ENCODE measurements at regions not wholly inside any gene's neighbourhood (a gene's known extent, or its start where the extent isn't known, plus 50 kb on each side); places are given as distances from the start of the nearest gene placed in this dataset.

DNA sequence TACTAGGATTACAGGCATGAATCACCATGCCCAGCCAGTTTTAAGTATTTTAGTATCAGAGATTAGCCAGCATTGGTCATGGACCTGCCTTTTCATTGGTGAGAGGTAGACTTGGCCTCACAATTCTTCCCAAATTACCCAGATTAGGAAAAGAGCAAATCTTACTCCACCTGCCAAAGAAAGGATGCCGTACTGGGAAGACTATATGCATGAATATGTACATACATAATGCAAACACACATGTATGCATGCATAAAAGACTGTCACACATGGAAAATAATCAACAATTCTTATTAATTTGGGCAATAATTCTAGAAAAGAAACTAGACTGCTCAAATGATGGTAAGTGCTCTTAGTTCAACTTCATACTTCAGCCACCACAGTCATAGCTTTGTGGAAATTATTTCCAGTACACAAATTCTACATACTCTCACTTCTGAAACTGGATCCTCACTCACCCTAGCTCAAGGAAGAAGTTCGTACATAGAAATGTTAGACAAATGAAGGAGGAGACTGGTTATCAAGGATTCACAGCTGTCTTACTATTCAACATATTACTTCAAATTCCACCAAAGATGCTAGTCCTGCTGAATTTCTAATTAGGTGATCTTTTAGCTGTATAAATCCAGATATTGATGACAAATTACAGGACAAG is 73.7 kb downstream of the MINAR2 start:
- no peak for DNase-seq

DNA sequence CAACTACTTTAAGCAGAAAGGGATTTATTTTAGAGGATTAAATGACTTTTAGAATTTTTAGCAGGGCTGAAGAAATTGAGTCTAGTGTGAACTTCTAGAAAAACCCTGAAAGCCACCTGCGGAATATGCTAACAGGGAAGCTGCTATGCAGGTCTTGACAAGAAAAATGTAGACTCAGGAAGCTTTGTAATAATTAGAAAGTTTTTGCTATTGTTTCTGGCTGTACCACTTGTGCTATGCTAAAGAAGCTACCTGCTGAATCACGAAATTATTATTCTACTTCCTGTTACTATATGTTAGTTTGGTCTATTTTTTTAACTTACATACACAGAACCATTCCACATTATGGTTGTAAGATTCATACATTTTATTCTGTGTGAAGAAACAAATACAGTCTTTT is 74.0 kb upstream of the CHSY3 start:
- DNase-seq, result no peak

DNA sequence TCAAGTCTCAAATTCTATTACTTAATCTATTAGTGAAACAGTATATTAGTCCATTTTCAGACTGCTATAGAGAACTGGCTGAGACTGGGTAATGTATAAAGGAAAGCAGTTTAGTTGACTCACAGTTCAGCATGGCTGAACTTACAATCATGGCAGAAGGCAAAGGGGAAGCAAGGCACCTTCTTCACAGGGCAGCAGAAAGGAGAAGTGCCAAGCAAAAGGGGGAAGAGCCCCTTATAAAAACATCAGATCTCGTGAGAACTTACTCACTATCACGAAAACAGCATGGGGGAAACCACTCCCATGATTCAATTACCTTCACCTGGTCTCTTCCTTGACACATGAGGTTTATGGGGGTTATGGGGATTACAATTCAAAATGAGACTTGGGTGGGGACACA is 67.9 kb upstream of the CHSY3 start:
- DNase-seq, result no peak

- DNase-seq, result no peak
Observed at GRCh38 chr5:129844764-129845163, 59.5 kb upstream of the CHSY3 start.

DNA sequence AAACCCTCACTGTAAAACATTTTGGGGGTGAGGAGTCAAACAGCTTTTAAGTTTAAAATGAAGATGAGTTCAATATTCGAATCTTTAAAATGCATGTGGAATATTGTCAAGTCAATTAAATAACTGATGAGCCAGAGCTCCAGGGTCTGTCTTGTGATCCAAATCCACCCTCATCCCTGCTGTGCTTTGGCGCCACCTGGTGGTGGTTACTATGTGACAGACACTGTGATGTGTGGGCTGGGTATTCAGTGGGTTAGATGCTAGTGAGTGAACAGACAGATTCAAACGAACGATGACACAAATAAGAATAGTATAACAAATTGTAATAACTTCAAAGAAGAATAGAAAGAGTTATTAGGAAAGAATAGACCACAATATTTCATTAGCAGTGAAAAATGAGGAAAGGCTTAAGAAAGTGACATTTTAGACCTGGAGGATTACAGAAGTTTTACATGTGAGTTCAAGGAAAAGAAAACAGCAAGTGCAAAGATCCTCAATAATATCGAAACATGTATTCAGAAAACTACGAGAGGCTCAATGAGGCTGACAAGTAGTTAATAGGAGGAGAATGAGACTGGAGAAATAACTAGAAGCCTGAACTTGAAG is 51.4 kb upstream of the CHSY3 start:
- peak in 52 of 56 donors; percentile 1 to 91 (median 48) for DNase-seq

- peak in 1 of 56 donors; percentile 8 for DNase-seq
Observed at GRCh38 chr5:129853588-129853987, 50.7 kb upstream of the CHSY3 start.
